ENCODE measurements at regions not wholly inside any gene's neighbourhood (a gene's known extent, or its start where the extent isn't known, plus 50 kb on each side); places are given as distances from the start of the nearest gene placed in this dataset.

DNA sequence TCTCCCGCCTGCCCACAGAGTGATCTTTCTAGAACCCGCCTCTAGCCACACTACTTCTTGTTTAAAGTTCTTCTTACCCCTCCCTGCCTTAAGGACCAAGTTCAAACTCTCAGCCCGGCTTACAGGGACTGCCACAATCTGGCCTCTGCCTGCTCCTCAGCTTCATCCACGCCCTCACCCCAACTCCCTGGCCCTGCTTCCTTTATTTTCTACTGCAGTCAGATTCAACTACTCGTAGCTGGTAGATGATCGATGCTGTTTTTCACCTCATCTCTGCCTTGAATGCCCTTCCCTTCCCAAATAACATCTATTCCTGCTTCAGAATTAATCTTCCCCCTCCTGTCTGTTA, 508.5 kb downstream of the RPS24 start:
- DNase-seq (ENCODE audit: low read depth), result no peak
- Histone ChIP-seq H3K4me3 (ENCODE audit: low read depth, low read length) (no peak overlapping the region), H3K27me3 (ENCODE audit: control insufficient read depth, insufficient read depth, low read length) (peaks cover 12% of the 10 kb centered on the region), H3K36me3 (ENCODE audit: control insufficient read depth, insufficient read depth, low read length) (no peaks in the 10 kb centered on the region)
- TF ChIP-seq, protein P1, sequence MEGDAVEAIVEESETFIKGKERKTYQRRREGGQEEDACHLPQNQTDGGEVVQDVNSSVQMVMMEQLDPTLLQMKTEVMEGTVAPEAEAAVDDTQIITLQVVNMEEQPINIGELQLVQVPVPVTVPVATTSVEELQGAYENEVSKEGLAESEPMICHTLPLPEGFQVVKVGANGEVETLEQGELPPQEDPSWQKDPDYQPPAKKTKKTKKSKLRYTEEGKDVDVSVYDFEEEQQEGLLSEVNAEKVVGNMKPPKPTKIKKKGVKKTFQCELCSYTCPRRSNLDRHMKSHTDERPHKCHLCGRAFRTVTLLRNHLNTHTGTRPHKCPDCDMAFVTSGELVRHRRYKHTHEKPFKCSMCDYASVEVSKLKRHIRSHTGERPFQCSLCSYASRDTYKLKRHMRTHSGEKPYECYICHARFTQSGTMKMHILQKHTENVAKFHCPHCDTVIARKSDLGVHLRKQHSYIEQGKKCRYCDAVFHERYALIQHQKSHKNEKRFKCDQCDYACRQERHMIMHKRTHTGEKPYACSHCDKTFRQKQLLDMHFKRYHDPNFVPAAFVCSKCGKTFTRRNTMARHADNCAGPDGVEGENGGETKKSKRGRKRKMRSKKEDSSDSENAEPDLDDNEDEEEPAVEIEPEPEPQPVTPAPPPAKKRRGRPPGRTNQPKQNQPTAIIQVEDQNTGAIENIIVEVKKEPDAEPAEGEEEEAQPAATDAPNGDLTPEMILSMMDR (IDR thresholded peaks at IDR 0.05; ENCODE audit: insufficient read depth, low read length, poor library complexity, severe bottlenecking), result no peak

DNA sequence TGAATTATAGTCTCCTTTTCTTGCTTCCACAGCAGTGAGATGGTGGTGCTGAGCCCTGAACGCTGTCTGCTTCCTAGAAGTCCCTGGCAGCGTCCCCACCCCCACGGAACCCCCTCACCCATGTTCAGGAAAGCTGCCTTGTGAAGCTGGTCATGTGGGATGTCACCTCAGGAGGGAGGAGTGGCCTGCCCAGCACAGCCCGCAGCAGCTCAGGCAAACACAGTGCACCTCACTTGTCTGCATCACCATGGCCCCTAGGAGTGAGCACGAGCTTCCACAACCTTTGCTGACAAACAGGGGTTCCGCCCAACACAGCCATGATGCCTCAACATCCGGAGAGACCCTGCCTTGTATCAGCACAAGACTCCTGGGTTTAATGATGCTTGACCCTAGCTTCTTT, 508.9 kb downstream of the RPS24 start:
- TF ChIP-seq, protein P1 (IDR thresholded peaks at IDR 0.05; ENCODE audit: insufficient read depth, low read length, poor library complexity, severe bottlenecking), result no peak
- no peak for DNase-seq (ENCODE audit: low read depth)
- peaks cover 13% of the 10 kb centered on the region for H3K27me3 ChIP-seq (ENCODE audit: control insufficient read depth, insufficient read depth, low read length)

DNA sequence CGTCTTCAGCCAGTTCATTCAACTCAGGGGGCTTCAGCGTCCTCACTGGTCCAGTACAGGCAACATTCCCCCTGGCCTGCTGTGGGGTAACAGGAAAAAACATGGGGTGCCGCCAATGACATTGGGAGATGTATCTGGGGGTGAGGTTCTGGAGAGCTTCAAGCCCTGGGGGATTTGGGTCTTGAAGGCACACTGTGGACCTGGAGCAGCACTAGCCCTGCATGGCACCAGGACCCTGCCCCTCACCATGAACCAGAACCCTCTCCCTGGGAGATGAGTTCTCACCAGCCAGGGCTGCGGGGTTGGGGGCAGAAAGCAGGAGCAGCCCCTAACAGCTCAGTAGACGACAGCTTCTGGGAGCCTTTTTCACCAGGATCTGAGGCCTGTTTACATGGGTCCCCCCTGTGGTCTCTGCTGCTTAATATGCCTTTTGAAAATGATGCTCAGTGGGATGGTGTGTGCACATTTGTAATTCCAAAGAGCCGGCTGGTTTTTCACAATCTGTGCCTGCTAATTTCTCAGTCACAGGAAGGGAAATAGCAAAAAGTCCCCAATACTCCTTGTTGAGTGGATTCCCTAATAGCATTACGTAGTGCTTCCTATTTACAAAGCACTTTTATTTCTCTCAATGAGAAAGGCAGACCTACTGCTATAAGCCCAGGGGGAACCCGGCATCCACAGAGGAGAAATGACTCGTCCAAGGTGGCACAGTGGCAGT, 509.5 kb downstream of the RPS24 start:
- TF ChIP-seq, protein P1 (IDR thresholded peaks at IDR 0.05; ENCODE audit: insufficient read depth, low read length, poor library complexity, severe bottlenecking), result no peak
- Histone ChIP-seq H3K27me3 (ENCODE audit: control insufficient read depth, insufficient read depth, low read length) (peaks cover 16% of the 10 kb centered on the region), H3K4me3 (ENCODE audit: low read depth, low read length) (no peak overlapping the region), H3K36me3 (ENCODE audit: control insufficient read depth, insufficient read depth, low read length) (no peaks in the 10 kb centered on the region)
- no peak for DNase-seq (ENCODE audit: low read depth)

More for the DNA sequence above, 508.9 kb downstream of the RPS24 start:
- Histone ChIP-seq H3K36me3 (ENCODE audit: control insufficient read depth, insufficient read depth, low read length) (no peaks in the 10 kb centered on the region), H3K4me3 (ENCODE audit: low read depth, low read length) (no peak overlapping the region)

DNA sequence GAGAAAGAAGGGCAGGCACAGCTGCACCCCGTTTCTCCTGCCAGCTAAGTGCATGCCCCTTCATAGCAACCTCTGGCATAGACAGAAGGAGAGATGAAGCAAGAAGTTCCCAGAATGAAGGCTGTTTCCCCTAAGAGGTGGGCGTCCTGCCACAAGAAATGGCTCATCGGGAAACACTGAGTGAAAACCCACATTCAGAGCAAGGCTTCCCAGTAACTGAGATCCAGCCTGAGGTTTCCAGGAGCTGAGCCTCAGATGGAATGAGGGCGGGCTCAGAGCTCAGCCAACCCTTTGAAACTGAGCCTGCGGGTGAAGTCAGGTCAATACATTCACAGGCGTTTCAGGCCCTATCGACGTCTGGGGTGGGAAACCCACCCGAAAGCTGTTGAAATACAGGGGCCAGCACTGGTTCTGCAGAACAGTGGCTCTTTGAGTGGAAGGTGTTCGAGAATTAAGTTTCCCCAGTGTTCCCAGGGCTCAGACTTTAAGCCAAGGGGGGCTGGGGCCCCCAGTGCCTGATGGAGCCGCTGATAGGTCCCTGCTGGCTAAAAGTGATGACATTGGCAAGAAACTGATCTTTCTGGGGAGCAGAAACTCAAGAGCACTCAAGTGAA, 510.2 kb downstream of the RPS24 start:
- no peak overlapping the region for H3K4me3 ChIP-seq (ENCODE audit: low read depth, low read length)
- DNase-seq (ENCODE audit: low read depth), result no peak
- H3K27me3 ChIP-seq (ENCODE audit: control insufficient read depth, insufficient read depth, low read length), result peaks cover 20% of the 10 kb centered on the region
- TF ChIP-seq, protein P1 (IDR thresholded peaks at IDR 0.05; ENCODE audit: insufficient read depth, low read length, poor library complexity, severe bottlenecking), result no peak
- H3K36me3 ChIP-seq (ENCODE audit: control insufficient read depth, insufficient read depth, low read length), result no peaks in the 10 kb centered on the region

DNA sequence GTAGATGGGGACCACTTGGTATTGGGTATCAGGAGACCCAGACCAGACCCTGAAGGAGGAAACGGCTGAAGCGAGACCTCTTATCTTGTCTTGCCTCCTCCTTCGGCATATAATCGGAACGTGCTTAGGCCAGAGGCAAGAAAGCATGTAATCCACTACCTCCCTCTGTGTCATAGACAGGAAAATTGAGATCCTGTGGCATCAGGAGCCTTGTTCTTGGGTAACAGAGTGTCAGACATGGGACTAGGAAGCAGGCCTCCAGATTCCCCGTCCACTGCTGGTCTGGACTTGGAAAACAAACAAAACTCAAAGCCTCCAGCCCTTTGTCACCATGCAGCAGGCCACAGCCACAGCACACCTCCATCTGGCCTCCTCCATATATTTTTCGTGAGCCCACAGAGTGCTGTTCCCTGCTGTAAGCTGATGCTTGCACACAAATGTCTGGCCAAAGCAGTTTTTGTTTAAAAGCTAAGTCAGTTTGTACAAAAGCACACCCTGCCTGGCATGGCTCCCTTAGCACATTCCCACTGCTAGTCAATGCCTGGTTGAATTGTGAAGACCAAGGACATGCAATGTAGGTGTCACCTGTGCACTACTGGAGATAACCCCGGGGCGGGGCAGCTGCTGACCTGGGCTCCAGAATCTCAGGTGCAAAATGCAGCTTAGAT, 510.9 kb downstream of the RPS24 start:
- TF ChIP-seq, protein P1 (IDR thresholded peaks at IDR 0.05; ENCODE audit: insufficient read depth, low read length, poor library complexity, severe bottlenecking), result no peak
- Histone ChIP-seq H3K36me3 (ENCODE audit: control insufficient read depth, insufficient read depth, low read length) (no peaks in the 10 kb centered on the region), H3K4me3 (ENCODE audit: low read depth, low read length) (no peak overlapping the region), H3K27me3 (ENCODE audit: control insufficient read depth, insufficient read depth, low read length) (peaks cover 17% of the 10 kb centered on the region)
- no peak for DNase-seq (ENCODE audit: low read depth)
